ENCODE measurements at regions not wholly inside any gene's neighbourhood (a gene's known extent, or its start where the extent isn't known, plus 50 kb on each side); places are given as distances from the start of the nearest gene placed in this dataset.

DNA sequence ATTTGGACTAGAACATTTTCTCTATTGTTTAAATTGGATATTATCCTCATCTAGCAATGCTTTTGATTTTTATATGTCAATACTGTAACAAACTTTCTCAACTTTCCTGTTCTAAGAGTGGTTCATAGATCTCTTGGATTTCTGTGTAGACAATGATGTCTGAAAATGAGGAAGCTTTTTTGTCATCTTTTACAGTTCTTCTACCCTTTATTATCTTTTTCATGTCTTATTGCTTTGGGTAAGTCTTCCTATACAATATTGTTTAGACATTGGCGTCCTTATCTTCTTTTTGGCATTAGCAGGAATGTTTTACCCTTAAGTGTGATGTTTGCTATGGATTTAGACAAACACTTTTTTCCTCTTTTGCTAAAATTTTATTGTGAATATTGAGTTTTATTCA, 91.5 kb upstream of the MTHFD1L start (continued):
- TF ChIP-seq EZH2 (IDR thresholded peaks at IDR 0.05; ENCODE audit: low read depth, low read length, severe bottlenecking) (no peak), BRCA1 (IDR thresholded peaks at IDR 0.05; ENCODE audit: low read depth, low read length) (no peak)

Data from H1 (cell line).